WI38 (cell line): ENCODE measurements at regions not wholly inside any gene's neighbourhood (a gene's known extent, or its start where the extent isn't known, plus 50 kb on each side); places are given as distances from the start of the nearest gene placed in this dataset.

Experiments
- H3K4me3 ChIP-seq: 2 replicates; pipeline ENCODE4 v1.5.1; 2011; ENCODE audit warnings: low read depth, mild to moderate bottlenecking, control low read depth, low read length
- CTCF ChIP-seq: IDR thresholded peaks from 2 replicates; pipeline ENCODE4 v1.5.1; 2012; ENCODE audit warnings: low read depth, mild to moderate bottlenecking, control low read depth, low read length

- H3K4me3 ChIP-seq, result no peak overlapping the region
- TF ChIP-seq CTCF, result no peak
Measured at GRCh38 chr3:72246685-72247084, 461.7 kb upstream of the PROK2 start.

- no peak overlapping the region for H3K4me3 ChIP-seq
- no peak for TF ChIP-seq CTCF
Measured at GRCh38 chr3:72245183-72245811, 460.3 kb upstream of the PROK2 start.

GRCh38 chr3:72244396-72244795 lies 459.4 kb upstream of the PROK2 start:
- TF ChIP-seq CTCF, result no peak
- H3K4me3 ChIP-seq, result no peak overlapping the region

- no peak for TF ChIP-seq CTCF
- no peak overlapping the region for H3K4me3 ChIP-seq
Measured at GRCh38 chr3:72242326-72242725, 457.4 kb upstream of the PROK2 start.

GRCh38 chr3:72241525-72241924 lies 456.6 kb upstream of the PROK2 start:
- no peak for TF ChIP-seq CTCF
- H3K4me3 ChIP-seq, result no peak overlapping the region

GRCh38 chr3:72240531-72240930 lies 455.6 kb upstream of the PROK2 start:
- no peak for TF ChIP-seq CTCF
- H3K4me3 ChIP-seq, result no peak overlapping the region

- TF ChIP-seq CTCF, result no peak
- no peak overlapping the region for H3K4me3 ChIP-seq
Measured at GRCh38 chr3:72238801-72239200, 453.9 kb upstream of the PROK2 start.
